TTC549 (cell line): ENCODE measurements at regions not wholly inside any gene's neighbourhood (a gene's known extent, or its start where the extent isn't known, plus 50 kb on each side); places are given as distances from the start of the nearest gene placed in this dataset.

ENCODE experiments used
- FAIRE-seq: peaks from 2 replicates; lab custom pipeline; 2012; peaks lifted over from hg19 to GRCh38; lab: Jason Lieb, UNC

- no peak for FAIRE-seq
Measured at GRCh38 chr1:162921311-162921710, 60.3 kb upstream of the CCDC190 start.

DNA sequence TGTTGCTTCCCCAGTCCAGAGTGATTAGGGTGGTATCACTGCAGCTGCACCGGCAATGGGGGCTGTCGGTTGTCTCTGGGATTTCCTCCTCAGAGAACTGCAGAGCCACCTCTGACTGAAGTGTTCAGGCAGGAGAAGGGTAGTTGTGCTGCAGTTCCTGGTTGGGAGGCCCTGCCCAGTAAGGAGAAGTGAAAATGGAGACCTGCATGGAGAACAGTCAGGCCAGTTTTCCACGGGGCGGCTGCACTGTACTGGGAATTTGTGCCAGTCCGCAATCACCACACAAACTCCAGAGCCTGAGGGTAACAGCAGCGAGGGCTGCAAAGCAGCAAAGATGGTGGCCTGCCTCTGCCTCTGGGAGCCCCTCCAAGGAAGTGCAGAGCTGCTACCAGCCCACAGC, 58.1 kb upstream of the CCDC190 start:
- no peak for FAIRE-seq

DNA sequence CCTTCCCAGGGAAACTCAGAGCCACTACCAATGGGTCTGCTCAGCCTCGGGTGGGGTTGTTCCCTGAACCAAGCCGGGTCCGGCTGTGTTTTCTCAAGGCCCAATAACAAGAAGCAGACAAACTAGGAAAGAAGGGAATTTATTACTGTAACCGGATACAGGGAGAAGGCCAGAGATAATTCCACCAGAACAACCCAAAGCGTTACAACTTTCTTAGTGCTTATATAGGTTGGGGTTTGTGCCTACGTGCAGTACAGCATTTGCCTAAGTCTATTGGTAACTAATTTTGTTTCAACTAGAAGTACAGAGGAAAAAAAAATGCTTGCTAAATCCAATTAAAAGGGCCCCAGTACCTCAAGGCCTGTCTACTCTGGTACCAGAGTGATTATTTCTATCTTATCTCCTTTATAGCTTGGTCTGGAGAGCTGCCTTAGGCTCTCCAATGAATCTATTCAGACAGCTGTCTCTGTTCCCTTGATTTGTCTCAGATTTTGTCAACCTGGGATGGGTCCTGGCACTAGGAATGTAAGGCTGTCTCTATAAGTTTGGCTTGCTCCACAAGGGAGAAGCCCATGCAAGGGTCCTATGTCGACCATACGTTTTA, 57.3 kb upstream of the CCDC190 start:
- FAIRE-seq, result no peak

DNA sequence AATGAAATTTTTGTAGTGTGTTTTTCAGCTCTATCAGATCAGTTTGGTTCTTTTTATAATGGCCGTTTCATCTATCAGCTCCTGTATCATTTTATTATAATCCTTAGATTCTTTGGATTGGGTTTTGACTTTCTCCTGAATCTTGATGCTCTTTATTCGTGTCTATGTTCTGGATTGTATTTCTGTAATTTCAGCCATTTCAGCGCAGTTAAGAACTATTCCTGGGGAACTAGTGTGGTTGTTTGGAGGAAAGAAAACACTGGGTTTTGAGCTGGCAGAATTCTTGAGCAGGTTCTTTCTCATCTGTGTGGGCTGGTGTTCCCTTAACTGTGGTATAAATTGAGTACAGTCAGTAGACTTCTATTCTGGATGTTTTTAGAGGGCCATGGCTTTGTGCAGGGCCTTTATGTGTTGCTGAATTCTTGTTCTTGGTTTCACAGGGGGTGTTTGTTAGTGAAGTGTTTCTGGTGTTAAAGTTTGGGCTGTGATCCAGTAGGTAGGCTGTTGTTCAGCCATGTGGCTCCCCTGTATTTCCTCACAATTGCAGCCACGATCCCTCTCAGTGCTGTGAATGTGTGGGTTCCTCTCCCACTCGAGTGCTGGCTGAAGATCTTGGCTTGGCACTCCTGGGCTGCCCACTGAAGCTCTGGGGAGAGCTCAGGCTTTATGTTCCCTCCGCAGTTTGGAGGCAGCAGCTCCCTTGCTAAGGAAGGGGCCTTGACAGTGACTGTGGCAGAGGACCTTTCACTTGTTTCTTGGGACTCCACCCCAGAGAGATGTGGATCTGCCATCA, 56.0 kb upstream of the CCDC190 start:
- FAIRE-seq, result no peak

DNA sequence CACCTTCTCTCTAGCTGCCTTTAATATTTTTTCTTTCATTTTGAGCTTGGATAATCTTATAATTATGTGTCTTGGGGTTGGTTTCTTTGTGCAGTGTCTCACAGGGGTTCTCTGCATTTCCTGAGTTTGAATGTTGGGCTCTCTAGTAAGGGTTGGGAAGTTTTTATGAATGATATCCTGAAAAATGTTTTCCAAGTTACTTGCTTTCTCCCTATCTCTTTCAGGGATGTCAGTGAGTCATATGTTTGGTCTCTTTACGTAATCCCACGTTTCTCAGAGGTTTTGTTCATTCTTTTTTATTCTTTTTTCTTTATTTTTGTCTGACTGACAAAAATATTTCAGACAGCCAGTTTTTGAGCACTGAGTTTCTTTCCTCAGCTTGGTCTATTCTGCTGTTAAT, 55.4 kb upstream of the CCDC190 start:
- FAIRE-seq, result no peak

DNA sequence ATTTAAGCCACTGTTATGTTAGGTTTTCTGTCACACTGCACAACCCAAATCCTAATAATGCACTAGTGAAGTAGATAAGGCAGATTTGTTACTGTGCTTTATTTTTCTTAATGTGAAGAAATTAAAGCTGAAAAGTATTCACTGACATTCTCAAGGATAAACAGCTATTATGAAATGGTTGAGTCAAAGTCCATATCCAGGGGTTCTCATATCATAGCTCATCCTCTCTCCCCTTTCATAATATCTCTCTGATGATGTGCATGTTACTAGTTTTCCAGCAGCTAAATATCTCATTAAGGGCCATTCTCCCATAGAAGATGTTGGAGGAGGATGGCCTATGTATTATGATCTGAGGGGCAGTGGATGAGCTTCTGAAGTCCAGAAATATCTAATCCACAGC, 53.6 kb upstream of the CCDC190 start:
- FAIRE-seq, result no peak

GRCh38 chr1:162913345-162913744, 52.4 kb upstream of the CCDC190 start:
- no peak for FAIRE-seq

GRCh38 chr1:162912061-162912667, 51.2 kb upstream of the CCDC190 start:
- FAIRE-seq, result peak; percentile 85
